Thoracic aorta (tissue), 2 donors: ENCODE measurements at regions not wholly inside any gene's neighbourhood (a gene's known extent, or its start where the extent isn't known, plus 50 kb on each side); places are given as distances from the start of the nearest gene placed in this dataset.

Experiments used
- ATAC-seq: fragments of 150-250 bp; one replicate; pipeline ENCODE4 v1.8.0; 2017; ENCODE audit warnings: low read depth; ENCODE audit not compliant: insufficient number of reproducible peaks, low FRiP score
- DNase-seq: peaks from one replicate; pipeline ENCODE4 v3.0.0-alpha.2; 2020; ENCODE audit warnings: low spot score
- H3K27ac ChIP-seq, 2 donors: fragments of 200-600 bp; sonication (generic); 1 replicate in 1 of 2; 2 replicates in 1 of 2; pipeline ENCODE4 v1.5.1; 2016; ENCODE audit warnings: mild to moderate bottlenecking in 2 of 2, moderate library complexity in 2 of 2
- H3K27me3 ChIP-seq: fragments of 200-600 bp; sonication (generic); replicated peaks from 2 replicates; pipeline ENCODE4 v1.6.0; 2016; ENCODE audit warnings: mild to moderate bottlenecking; ENCODE audit not compliant: insufficient read depth
- H3K36me3 ChIP-seq: fragments of 200-600 bp; sonication (generic); one replicate; pipeline ENCODE4 v1.5.1; 2016
- H3K4me1 ChIP-seq, 2 donors: fragments of 200-600 bp; sonication (generic); 1 replicate in 1 of 2; 2 replicates in 1 of 2; pipeline versions ENCODE4 v1.5.1 to v1.6.0; 2016; ENCODE audit warnings: low read depth in 2 of 2, mild to moderate bottlenecking in 1 of 2; ENCODE audit not compliant: control insufficient read depth in 1 of 2
- H3K4me3 ChIP-seq: fragments of 200-600 bp; sonication (generic); 2 replicates; pipeline ENCODE4 v1.5.1; 2016; ENCODE audit warnings: mild to moderate bottlenecking
- H3K9me3 ChIP-seq: fragments of 200-600 bp; sonication (generic); 2 replicates; pipeline ENCODE4 v1.5.1; 2016
- CTCF ChIP-seq: fragments of 200-600 bp; sonication (generic); IDR thresholded peaks from one replicate; pipeline ENCODE4 v1.5.1; 2019; ENCODE audit warnings: antibody characterized with exemption

- ATAC-seq, result no peak
Measured at GRCh38 chr3:7999384-7999783, 502.2 kb upstream of the LMCD1 start.

DNA sequence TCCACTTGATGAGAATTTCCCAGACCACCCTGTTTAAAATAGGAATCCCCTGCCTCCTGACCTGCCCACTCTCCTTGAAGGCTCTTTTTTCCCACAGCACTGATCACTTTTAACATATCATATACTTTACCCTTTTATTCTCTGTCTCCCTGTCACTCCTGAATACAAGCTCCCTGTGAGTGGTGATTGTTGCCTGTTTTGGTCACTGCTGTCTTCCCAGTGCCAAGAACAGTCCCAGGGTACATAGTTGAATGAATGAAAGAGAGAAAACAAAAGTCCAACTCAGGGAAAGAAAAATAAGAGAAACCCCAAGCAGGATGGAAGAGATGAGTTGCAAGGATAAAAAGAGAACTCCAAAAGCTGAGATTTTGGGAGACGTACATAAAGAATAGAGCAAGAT, 500.3 kb upstream of the LMCD1 start:
- no peaks in the 10 kb centered on the region for H3K4me1 ChIP-seq
- no peaks in the 10 kb centered on the region for H3K9me3 ChIP-seq
- no peak for TF ChIP-seq CTCF
- H3K27me3 ChIP-seq, result no peaks in the 10 kb centered on the region
- no peaks in the 10 kb centered on the region for H3K36me3 ChIP-seq
- H3K27ac ChIP-seq, result no peak overlapping the region
- DNase-seq (no peak), ATAC-seq (no peak)
- no peak overlapping the region for H3K4me3 ChIP-seq

More at GRCh38 chr3:7999384-7999783, 502.2 kb upstream of the LMCD1 start:
- H3K4me3 ChIP-seq, result no peak overlapping the region
- H3K27me3 ChIP-seq, result no peaks in the 10 kb centered on the region
- H3K27ac ChIP-seq, result no peak overlapping the region
- no peaks in the 10 kb centered on the region for H3K4me1 ChIP-seq
- H3K36me3 ChIP-seq, result no peaks in the 10 kb centered on the region
- H3K9me3 ChIP-seq, result no peaks in the 10 kb centered on the region
- no peak for TF ChIP-seq CTCF
- DNase-seq, result no peak

DNA sequence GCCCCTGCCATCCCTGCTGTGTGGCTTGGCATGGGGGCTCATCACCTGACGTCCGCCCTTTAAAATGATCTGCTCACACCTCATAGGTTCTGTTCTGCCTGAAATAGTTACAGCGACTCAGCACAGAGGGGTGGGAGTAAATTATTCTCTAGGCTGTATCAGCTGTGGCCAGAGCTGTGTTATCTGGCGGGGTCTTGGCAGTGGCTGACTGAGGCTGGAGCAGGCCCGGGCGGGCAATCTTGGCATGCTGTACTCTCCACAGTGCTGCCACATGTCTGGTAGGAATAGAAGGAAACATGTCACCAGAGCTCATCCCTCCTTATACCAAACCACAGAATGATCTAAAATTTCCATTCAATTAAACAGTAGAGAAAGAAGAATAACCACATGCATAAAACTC, 499.9 kb upstream of the LMCD1 start:
- no peak for TF ChIP-seq CTCF
- DNase-seq (no peak), ATAC-seq (no peak)
- H3K27ac ChIP-seq, result no peak overlapping the region
- H3K4me1 ChIP-seq, result no peaks in the 10 kb centered on the region
- no peaks in the 10 kb centered on the region for H3K27me3 ChIP-seq
- no peaks in the 10 kb centered on the region for H3K36me3 ChIP-seq
- no peak overlapping the region for H3K4me3 ChIP-seq
- no peaks in the 10 kb centered on the region for H3K9me3 ChIP-seq

DNA sequence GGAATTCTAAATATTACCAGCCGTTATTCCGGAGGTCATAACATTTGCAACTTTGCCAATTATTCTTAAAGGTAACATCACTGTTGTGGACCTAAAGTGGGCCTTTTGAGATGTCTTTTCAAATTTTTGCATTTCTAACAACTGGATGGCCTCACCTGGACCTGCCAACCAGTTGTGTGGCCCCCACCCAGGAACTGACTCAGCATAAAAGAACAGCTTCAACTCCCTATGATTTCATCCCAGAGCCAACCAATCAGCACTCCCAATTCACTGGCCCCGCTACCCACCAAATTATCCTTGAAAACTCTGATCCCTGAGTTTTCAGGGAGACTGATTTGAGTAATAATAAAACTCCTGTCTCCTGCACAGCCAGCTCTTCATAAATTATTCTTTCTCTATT, 489.7 kb upstream of the LMCD1 start:
- no peak overlapping the region for H3K4me3 ChIP-seq
- no peak for TF ChIP-seq CTCF
- no peaks in the 10 kb centered on the region for H3K9me3 ChIP-seq
- no peaks in the 10 kb centered on the region for H3K36me3 ChIP-seq
- H3K27me3 ChIP-seq, result no peaks in the 10 kb centered on the region
- no peak overlapping the region for H3K27ac ChIP-seq
- DNase-seq (no peak), ATAC-seq (no peak)
- H3K4me1 ChIP-seq, result no peaks in the 10 kb centered on the region

GRCh38 chr3:8020047-8020841, 481.4 kb upstream of the LMCD1 start:
- Histone ChIP-seq H3K27ac (no peak overlapping the region), H3K27me3 (no peaks in the 10 kb centered on the region), H3K4me1 (no peaks in the 10 kb centered on the region), H3K36me3 (no peaks in the 10 kb centered on the region), H3K4me3 (no peak overlapping the region), H3K9me3 (peaks cover 12% of the 10 kb centered on the region)
- no peak for TF ChIP-seq CTCF
- ATAC-seq (no peak), DNase-seq (no peak)
